Activated T-cell treated with anti-CD3 and anti-CD28 coated beads for 1 hour (primary cell): ENCODE measurements at regions not wholly inside any gene's neighbourhood (a gene's known extent, or its start where the extent isn't known, plus 50 kb on each side); places are given as distances from the start of the nearest gene placed in this dataset.

ENCODE experiments used
- DNase-seq: peaks from one replicate; pipeline ENCODE4 v3.0.0-alpha.2; 2020; ENCODE audit warnings: low read depth

DNA sequence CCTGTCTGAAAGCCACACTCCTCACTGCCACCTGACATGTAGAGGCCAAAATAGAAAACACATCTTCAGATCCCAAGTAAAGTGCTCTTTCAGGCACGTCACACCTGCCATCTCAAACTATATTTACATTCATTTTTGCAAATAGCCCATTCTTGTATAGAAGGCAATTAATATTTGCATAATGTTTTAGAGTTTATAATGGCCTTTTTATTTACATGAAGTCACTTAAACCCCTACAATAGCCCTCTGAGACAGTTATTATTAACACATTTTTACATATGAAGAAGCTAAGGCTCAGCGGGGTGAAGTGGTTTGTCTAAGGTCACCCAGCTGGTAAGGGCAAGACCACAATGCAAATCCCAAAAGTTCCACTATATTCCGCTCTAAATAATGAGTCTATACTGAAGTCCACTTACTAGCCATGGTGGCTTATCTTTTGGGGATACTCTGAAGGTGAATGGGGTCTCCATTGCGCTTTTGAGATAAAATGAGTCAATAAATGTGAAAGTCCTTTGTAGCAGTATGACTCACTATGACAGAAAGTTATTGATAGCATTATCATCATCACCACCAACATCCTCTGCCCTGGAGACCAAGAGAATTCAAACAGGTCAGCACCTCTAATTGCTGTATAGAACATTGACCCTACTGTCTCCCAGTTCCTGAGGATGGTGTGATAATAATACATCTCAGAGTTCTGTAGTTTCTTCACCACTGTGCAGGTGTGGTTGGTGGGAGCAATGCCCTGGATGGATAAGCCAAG, 155.9 kb upstream of the BCL6 start:
- no peak for DNase-seq

GRCh38 chr3:187902041-187902471, 156.8 kb upstream of the BCL6 start:
- DNase-seq = no peak

- no peak for DNase-seq
Observed at GRCh38 chr3:187902936-187903335, 157.7 kb upstream of the BCL6 start.

- no peak for DNase-seq
Observed at GRCh38 chr3:187903697-187904096, 158.4 kb upstream of the BCL6 start.

DNA sequence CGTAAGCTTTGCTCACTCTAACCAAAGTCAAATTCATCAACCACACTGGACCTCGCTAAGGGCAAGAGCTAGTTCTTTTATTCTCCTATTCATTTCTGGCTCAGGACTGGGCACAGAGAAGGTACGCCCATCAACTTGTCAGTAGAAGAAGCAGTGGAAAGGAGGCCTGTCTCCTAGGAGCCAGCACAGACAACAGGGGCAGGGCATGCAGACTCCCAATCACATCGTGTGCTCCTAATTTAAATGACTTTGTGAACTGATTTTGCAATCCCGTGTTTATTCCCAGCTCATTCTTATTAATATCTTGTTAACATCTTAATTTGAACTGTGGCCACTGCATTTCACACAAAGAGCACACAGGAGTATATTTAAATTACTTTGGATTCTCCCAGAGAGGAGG, 161.1 kb upstream of the BCL6 start:
- DNase-seq = no peak

GRCh38 chr3:187906920-187907319, 161.7 kb upstream of the BCL6 start:
- no peak for DNase-seq

- DNase-seq = no peak
Observed at GRCh38 chr3:187909866-187910265, 164.6 kb upstream of the BCL6 start.

DNA sequence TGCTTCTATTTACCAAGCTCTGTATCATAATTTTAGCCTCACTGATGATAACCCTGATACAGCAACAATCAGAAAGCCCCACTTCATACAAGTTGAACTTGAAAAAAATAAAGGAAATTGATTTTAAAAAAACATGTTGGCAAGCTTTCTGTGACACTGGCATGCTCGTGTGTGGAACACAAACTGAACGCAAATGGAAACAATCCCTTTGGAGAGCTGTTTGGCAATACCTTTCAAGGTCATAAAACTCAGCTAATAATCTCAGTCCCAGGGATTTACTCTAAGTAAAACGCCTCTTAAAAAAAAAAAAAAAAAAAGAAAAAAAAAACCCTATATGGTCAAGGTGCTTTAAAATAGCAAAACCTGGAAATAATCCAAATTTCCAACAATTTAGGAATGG, 166.7 kb upstream of the BCL6 start:
- DNase-seq = no peak

DNA sequence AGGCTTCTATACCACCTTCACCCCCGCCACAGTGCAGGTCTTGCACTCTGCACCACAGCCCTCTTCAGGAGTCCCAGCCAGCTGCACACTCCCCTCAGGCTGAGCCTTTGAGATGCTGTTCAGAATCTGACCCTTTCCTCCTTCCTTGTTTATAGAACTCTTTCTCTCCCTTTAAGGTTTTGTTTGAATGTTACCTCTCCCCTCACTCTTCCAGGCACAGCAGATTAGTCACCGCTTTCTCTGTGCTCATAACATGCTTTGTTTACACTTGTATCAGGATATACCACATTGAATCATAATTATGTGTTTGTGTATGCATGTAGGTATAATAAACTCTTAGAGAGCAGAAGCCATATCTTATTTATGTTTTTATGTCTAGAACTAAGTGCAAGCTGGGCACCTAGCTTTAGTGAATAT, 168.4 kb upstream of the BCL6 start:
- DNase-seq = no peak

DNA sequence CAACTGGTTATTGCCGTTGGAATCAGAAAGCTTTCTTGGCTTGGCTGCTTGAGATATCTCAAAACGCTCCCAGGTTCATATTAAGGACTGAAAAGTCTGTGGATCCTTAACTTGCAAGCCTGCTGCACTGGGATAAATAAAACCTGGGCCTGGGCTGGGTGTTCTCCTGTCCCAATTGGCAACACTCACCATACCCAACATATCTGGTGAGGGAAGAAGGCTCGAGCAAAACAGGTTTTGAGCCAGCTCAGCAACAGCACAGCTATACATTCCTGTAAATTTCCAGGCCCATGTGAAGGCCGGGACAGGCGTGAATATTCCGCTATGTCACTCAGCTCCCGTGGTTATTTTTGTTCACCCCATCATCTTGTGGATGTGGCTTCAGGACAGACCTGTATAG, 169.0 kb upstream of the BCL6 start:
- DNase-seq = no peak

- DNase-seq = no peak
Observed at GRCh38 chr3:187916072-187916471, 170.8 kb upstream of the BCL6 start.

GRCh38 chr3:187918081-187918644, 172.9 kb upstream of the BCL6 start:
- DNase-seq = no peak

- DNase-seq = peak; percentile 40
Observed at GRCh38 chr3:187919048-187919447, 173.8 kb upstream of the BCL6 start.

DNA sequence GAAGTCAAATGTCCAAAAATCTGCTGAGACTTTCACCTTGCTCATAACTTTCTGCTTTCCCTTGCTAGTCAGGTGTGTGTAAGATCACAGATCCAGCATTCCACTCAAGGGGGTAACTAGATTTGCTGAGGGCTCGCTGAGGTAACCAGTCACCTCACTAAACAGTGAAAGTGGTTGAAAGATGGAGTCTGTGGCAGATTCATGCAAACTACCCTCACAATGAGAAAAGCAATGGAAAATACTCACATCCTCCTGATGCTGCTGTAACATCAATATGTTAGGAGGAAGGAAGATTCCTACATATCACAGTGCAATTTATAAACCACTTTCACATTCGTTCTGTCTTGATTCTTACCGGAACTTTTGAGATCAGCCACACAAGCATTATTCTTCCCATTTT, 174.3 kb upstream of the BCL6 start:
- DNase-seq = no peak

DNA sequence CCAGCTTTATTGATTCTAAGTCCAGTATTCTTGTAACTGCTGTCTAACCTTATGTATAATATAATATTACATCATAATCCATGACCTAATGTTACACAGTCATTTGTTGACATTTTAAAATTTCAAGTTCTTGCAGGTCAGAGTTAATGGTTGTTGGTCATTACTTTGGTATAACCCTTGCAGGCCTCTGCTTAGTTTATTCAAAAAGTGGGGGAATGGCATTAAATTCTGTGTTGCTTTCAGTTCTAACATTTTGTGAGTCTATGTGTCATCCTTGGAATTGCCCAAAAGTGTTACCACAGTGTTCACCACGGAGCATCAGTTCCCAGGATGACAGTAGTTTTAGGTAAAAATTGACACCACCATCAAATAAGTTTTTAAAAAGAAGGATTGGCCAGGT, 174.8 kb upstream of the BCL6 start:
- DNase-seq = no peak

GRCh38 chr3:187920913-187921312, 175.6 kb upstream of the BCL6 start:
- no peak for DNase-seq

GRCh38 chr3:187921391-187922074, 176.3 kb upstream of the BCL6 start:
- DNase-seq = no peak

- no peak for DNase-seq
Observed at GRCh38 chr3:187922704-187923416, 177.6 kb upstream of the BCL6 start.

DNA sequence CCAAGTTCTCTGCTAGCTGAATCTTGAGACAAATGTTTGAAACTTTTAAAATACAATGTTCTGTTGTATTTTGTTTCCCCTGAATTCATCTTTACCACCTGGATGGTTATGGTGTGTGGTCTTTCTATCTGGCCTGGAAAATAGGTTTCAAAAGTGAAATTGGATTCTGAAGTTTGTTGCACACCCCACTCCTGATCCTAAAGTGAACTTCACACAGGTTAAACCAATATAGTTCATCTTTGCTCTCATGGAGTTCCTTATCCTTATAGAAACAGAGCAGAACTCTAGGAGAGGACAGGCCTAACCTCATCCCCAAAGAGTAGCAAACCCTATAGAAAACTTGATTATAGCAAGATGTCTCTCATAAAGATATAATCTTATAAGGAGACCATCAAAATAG, 179.4 kb upstream of the BCL6 start:
- DNase-seq = no peak

- DNase-seq = no peak
Observed at GRCh38 chr3:187925326-187925725, 180.1 kb upstream of the BCL6 start.

GRCh38 chr3:187926620-187927019, 181.4 kb upstream of the BCL6 start:
- DNase-seq = no peak

DNA sequence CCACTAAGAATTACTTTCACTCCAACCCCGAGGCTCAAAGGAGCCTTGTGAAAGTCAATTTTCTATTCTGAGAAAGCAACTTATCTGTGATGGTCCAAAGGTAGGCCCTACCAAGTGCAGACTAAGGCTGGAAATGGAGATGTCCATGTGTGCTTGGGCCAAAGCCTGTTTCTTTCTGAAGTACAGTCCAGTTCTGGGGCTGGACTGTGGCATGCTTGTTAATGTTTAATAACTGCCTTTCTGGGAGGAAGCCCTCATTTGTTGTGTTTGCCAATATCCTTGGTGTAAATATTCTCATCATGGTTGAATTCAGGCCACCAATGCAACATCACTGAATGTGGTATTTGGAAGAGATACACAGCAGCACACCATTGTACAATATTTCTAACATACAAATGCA, 182.3 kb upstream of the BCL6 start:
- DNase-seq = no peak
